GM12878 (cell line): ENCODE measurements at regions not wholly inside any gene's neighbourhood (a gene's known extent, or its start where the extent isn't known, plus 50 kb on each side); places are given as distances from the start of the nearest gene placed in this dataset.
"Not testable (repeated sequence)": the region's sequence is repeated elsewhere in the genome, so short reads cannot be mapped to it uniquely, and the experiment has no call there.

Source experiments
- BHLHE40 ChIP-seq, 2 experiments: fragments of 450-650 bp in 1 of 2; IDR thresholded peaks; 2 replicates each; pipeline ENCODE4 v1.6.1; 2011 to 2017; ENCODE audit warnings: low read depth in 2 of 2, borderline replicate concordance in 1 of 2, improper control_type of control experiment in 1 of 2, low read length in 1 of 2, mild to moderate bottlenecking in 1 of 2
- NR2C1 ChIP-seq: fragments of 450-650 bp; IDR thresholded peaks from 2 replicates; pipeline ENCODE4 v1.6.1; 2017; ENCODE audit warnings: antibody characterized with exemption, mild to moderate bottlenecking, moderate library complexity

DNA sequence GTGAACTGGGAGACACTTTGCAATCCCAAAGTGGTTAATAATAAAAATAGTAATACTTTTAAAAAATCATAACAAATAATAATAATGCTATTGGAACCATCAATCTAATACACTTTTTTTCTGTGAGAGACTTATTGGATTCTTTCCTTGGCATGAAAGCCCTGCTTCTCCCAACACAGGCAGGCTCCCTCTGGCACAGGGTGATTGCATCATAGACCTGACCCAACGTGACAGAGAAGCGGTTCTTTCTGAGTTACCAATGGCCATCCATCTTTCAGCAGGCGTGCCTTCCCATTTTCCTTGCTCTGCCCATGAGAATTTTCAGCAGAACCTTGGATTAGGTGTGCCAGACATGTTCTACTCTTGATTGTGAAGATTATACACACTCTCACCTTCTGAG, 242.6 kb upstream of the PLGLB2 start:
- not testable (repeated sequence) for TF ChIP-seq NR2C1; BHLHE40 (IDR thresholded peaks at IDR 0.05; ENCODE audit: borderline replicate concordance in 1 of 2, low read depth in 2 of 2, low read length in 1 of 2)
